HEK293 (cell line): ENCODE measurements at regions not wholly inside any gene's neighbourhood (a gene's known extent, or its start where the extent isn't known, plus 50 kb on each side); places are given as distances from the start of the nearest gene placed in this dataset.

ENCODE experiments used
- CTCF ChIA-PET: fragments of 350-600 bp; formaldehyde crosslinking; extraction: SDS; loops from one replicate; lab custom pipeline; 2021; ENCODE audit warnings: antibody characterized with exemption; lab: Yijun Ruan, JAX
- POLR2A ChIA-PET: fragments of 300-600 bp; formaldehyde crosslinking; extraction: SDS; loops from one replicate; lab custom pipeline; 2020; ENCODE audit warnings: antibody characterized with exemption, inconsistent platforms; lab: Yijun Ruan, JAX
- H3K27ac ChIP-seq: fragments of 200-500 bp; sonication (Bioruptor generic); 2 replicates; pipeline ENCODE4 v1.5.1; 2014; ENCODE audit warnings: low read depth, low read length, control low read depth, inconsistent platforms; ENCODE audit errors: extremely low read depth
- H3K36me3 ChIP-seq, 2 experiments: fragments of 200-500 bp in 1 of 2; sonication (Bioruptor generic) in 1 of 2; 1 replicate in 1 of 2; 2 replicates in 1 of 2; pipeline ENCODE4 v1.5.1; 2014 to 2017; ENCODE audit warnings: inconsistent platforms in 2 of 2, low read length in 2 of 2; ENCODE audit not compliant: control insufficient read depth in 2 of 2, insufficient read depth in 1 of 2
- H3K4me1 ChIP-seq: fragments of 200-500 bp; sonication (Bioruptor generic); 2 replicates; pipeline ENCODE4 v1.5.1; 2014; ENCODE audit warnings: mild to moderate bottlenecking, low read length, inconsistent platforms; ENCODE audit not compliant: control insufficient read depth, insufficient read depth
- H3K4me3 ChIP-seq: 2 replicates; pipeline ENCODE4 v1.5.1; 2011; ENCODE audit warnings: low read depth, mild to moderate bottlenecking, control low read depth, low read length, moderate library complexity
- H3K9me3 ChIP-seq: fragments of 200-500 bp; sonication (Bioruptor generic); 2 replicates; pipeline ENCODE4 v1.5.1; 2014; ENCODE audit warnings: low read depth, low read length, inconsistent platforms; ENCODE audit not compliant: control insufficient read depth, insufficient read depth
- ATF2 ChIP-seq: fragments of 450-650 bp; formaldehyde crosslinking; IDR thresholded peaks from 2 replicates; pipeline ENCODE4 v1.5.1; 2016; ENCODE audit warnings: missing biosample characterization, missing genetic modification characterization, low read depth
- HOXD13 ChIP-seq: sonication (generic); formaldehyde crosslinking; IDR thresholded peaks from 2 replicates; pipeline ENCODE4 v1.8.0; 2022; ENCODE audit warnings: missing genetic modification reagents, borderline replicate concordance
- IKZF3 ChIP-seq: fragments of 450-650 bp; IDR thresholded peaks from 2 replicates; pipeline ENCODE4 v1.5.0; 2018; ENCODE audit warnings: missing biosample characterization, mild to moderate bottlenecking, missing genetic modification characterization, moderate library complexity
- PBX3 ChIP-seq: sonication (generic); formaldehyde crosslinking; IDR thresholded peaks from 2 replicates; pipeline ENCODE4 v1.8.1; 2022; ENCODE audit warnings: mild to moderate bottlenecking, moderate library complexity, missing genetic modification reagents
- REST ChIP-seq: fragments of 450-650 bp; formaldehyde crosslinking; IDR thresholded peaks from 2 replicates; pipeline ENCODE4 v1.5.1; 2016; ENCODE audit warnings: missing biosample characterization, missing genetic modification characterization
- SP3 ChIP-seq: fragments of 450-650 bp; formaldehyde crosslinking; IDR thresholded peaks from 2 replicates; pipeline ENCODE4 v1.5.1; 2016; ENCODE audit warnings: missing biosample characterization, missing genetic modification characterization
- TCF7L2 ChIP-seq: IDR thresholded peaks from 2 replicates; pipeline ENCODE4 v1.6.1; 2011; ENCODE audit warnings: low read depth, mild to moderate bottlenecking, inconsistent platforms, low read length, moderate library complexity, borderline replicate concordance
- WT1 ChIP-seq: fragments of 450-650 bp; formaldehyde crosslinking; IDR thresholded peaks from 2 replicates; pipeline ENCODE4 v1.5.1; 2016; ENCODE audit warnings: missing biosample characterization, missing genetic modification characterization
- ZNF133 ChIP-seq: fragments of 450-650 bp; formaldehyde crosslinking; IDR thresholded peaks from 2 replicates; pipeline ENCODE4 v1.5.1; 2016; ENCODE audit warnings: missing biosample characterization, missing genetic modification characterization
- ZNF518A ChIP-seq: fragments of 450-650 bp; formaldehyde crosslinking; conservative IDR thresholded peaks from 2 replicates; pipeline ENCODE4 v1.5.1; 2016; ENCODE audit warnings: low read depth, missing biosample characterization, missing genetic modification characterization
- ZNF555 ChIP-seq: fragments of 450-650 bp; formaldehyde crosslinking; conservative IDR thresholded peaks from 2 replicates; pipeline ENCODE4 v1.5.1; 2017; ENCODE audit warnings: missing biosample characterization, mild to moderate bottlenecking, missing genetic modification characterization, inconsistent platforms
- ZNF571 ChIP-seq: fragments of 450-650 bp; formaldehyde crosslinking; IDR thresholded peaks from 2 replicates; pipeline ENCODE4 v1.5.0; 2017; ENCODE audit warnings: missing biosample characterization, missing genetic modification characterization
- ZNF670 ChIP-seq: fragments of 450-650 bp; formaldehyde crosslinking; IDR thresholded peaks from 2 replicates; pipeline ENCODE4 v1.5.1; 2016; ENCODE audit warnings: missing biosample characterization, missing genetic modification characterization, low read depth
- TF ChIP-seq, protein P1 (sequence below): fragments of 450-650 bp; formaldehyde crosslinking; IDR thresholded peaks from 2 replicates; pipeline ENCODE4 v1.5.1; 2016; ENCODE audit warnings: missing biosample characterization, missing genetic modification characterization
- TF ChIP-seq, protein P2 (sequence below): fragments of 450-650 bp; formaldehyde crosslinking; IDR thresholded peaks from 2 replicates; pipeline ENCODE4 v1.5.1; 2017; ENCODE audit warnings: missing biosample characterization, missing genetic modification characterization

DNA sequence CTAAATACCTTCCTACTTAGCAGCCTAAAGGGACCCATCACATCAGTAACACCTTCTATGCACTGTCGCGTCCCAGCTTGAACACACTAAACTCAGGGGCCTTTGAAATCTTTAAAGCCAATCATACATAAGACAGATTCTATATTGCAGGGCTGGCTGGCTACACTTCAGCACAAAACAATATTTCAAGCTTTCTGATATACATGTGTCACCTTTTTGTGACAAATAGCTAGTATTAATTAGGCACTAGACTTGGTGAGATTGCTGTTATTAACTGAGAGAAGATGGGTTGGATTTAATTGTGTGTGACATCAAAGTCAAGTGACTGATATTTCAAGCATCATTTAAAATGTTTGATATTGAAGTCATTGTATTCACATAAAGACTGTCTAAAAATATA is 148.4 kb downstream of the ZIC4 start:
- no peak overlapping the region for H3K27ac ChIP-seq
- no peaks in the 10 kb centered on the region for H3K9me3 ChIP-seq
- H3K36me3 ChIP-seq: no peaks in the 10 kb centered on the region
- TF ChIP-seq HOXD13 (no peak), WT1 (tag by site-specific recombination) (no peak), ATF2 (tag by site-specific recombination) (no peak), TCF7L2 (no peak), ZNF670 (tag by site-specific recombination) (no peak), ZNF133 (tag by site-specific recombination) (no peak), SP3 (tag by site-specific recombination) (no peak)
- TF ChIP-seq, protein P1, sequence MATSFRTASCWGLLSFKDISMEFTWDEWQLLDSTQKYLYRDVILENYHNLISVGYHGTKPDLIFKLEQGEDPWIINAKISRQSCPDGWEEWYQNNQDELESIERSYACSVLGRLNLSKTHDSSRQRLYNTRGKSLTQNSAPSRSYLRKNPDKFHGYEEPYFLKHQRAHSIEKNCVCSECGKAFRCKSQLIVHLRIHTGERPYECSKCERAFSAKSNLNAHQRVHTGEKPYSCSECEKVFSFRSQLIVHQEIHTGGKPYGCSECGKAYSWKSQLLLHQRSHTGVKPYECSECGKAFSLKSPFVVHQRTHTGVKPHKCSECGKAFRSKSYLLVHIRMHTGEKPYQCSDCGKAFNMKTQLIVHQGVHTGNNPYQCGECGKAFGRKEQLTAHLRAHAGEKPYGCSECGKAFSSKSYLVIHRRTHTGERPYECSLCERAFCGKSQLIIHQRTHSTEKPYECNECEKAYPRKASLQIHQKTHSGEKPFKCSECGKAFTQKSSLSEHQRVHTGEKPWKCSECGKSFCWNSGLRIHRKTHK (tag by site-specific recombination): no peak
- CTCF ChIA-PET: no interaction called here
- no peak overlapping the region for H3K4me3 ChIP-seq
- POLR2A ChIA-PET: no interaction called here
- H3K4me1 ChIP-seq: no peaks in the 10 kb centered on the region

- no peaks in the 10 kb centered on the region for H3K4me1 ChIP-seq
- TF ChIP-seq, protein P2, sequence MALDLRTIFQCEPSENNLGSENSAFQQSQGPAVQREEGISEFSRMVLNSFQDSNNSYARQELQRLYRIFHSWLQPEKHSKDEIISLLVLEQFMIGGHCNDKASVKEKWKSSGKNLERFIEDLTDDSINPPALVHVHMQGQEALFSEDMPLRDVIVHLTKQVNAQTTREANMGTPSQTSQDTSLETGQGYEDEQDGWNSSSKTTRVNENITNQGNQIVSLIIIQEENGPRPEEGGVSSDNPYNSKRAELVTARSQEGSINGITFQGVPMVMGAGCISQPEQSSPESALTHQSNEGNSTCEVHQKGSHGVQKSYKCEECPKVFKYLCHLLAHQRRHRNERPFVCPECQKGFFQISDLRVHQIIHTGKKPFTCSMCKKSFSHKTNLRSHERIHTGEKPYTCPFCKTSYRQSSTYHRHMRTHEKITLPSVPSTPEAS (tag by site-specific recombination): no peak
- TF ChIP-seq IKZF3 (tag by site-specific recombination) (no peak), ZNF571 (tag by site-specific recombination) (no peak), ZNF518A (tag by site-specific recombination) (no peak), PBX3 (CRISPR knock-in tag) (no peak), REST (tag by site-specific recombination) (no peak), ZNF555 (tag by site-specific recombination) (no peak)
- H3K36me3 ChIP-seq: no peaks in the 10 kb centered on the region
- H3K27ac ChIP-seq: no peak overlapping the region
- CTCF ChIA-PET: interaction anchor here (0.7 kb wide), 1 partner anchor 664 kb away, joined by 5 read pairs; no protein-coding TSS in a partner anchor
- no peaks in the 10 kb centered on the region for H3K9me3 ChIP-seq
- POLR2A ChIA-PET: no interaction called here
- H3K4me3 ChIP-seq: no peak overlapping the region
Observed at GRCh38 chr3:147256739-147257138, 149.6 kb downstream of the ZIC4 start.
